ENCODE measurements at regions not wholly inside any gene's neighbourhood (a gene's known extent, or its start where the extent isn't known, plus 50 kb on each side); places are given as distances from the start of the nearest gene placed in this dataset.

- no peak overlapping the region for H3K4me2 ChIP-seq (ENCODE audit: insufficient read depth, low read length)
- no peak for DNase-seq
- no peak overlapping the region for H2AFZ ChIP-seq (ENCODE audit: low read depth, low read length)
- H4K20me1 ChIP-seq (ENCODE audit: insufficient read depth, low read length) = no peaks in the 10 kb centered on the region
- H3K9ac ChIP-seq (ENCODE audit: low read depth, low read length) = no peak overlapping the region
- no peaks in the 10 kb centered on the region for H3K79me2 ChIP-seq (ENCODE audit: insufficient read depth, low read length)
- no peaks in the 10 kb centered on the region for H3K36me3 ChIP-seq (ENCODE audit: insufficient read depth, low read length)
- no peak for ATAC-seq (ENCODE audit: insufficient read depth, low read depth)
- no peaks in the 10 kb centered on the region for H3K9me3 ChIP-seq (ENCODE audit: insufficient read depth, low read length, severe bottlenecking)
- no peaks in the 10 kb centered on the region for H3K4me1 ChIP-seq (ENCODE audit: insufficient read depth, low read length)
- no peak overlapping the region for H3K27ac ChIP-seq (ENCODE audit: low read length)
- peaks cover 15% of the 10 kb centered on the region for H3K27me3 ChIP-seq (ENCODE audit: insufficient read depth, low read length, poor library complexity)
- no peak overlapping the region for H3K4me3 ChIP-seq (ENCODE audit: low read depth in 1 of 2, low read length in 2 of 2)
- TF ChIP-seq EZH2 (IDR thresholded peaks at IDR 0.05; ENCODE audit: borderline replicate concordance, low read depth, low read length, severe bottlenecking) (no peak), CTCF (IDR thresholded peaks at IDR 0.05; ENCODE audit: borderline replicate concordance, extremely low read depth, low read length, poor library complexity, severe bottlenecking) (no peak)
These were observed 223.5 kb upstream of the BLID start for GRCh38 chr11:122339436-122340060.

GRCh38 chr11:122337704-122338103 lies 221.7 kb upstream of the BLID start:
- no peak for DNase-seq
- Histone ChIP-seq H3K27me3 (ENCODE audit: insufficient read depth, low read length, poor library complexity) (peaks cover 22% of the 10 kb centered on the region), H2AFZ (ENCODE audit: low read depth, low read length) (no peak overlapping the region), H3K27ac (ENCODE audit: low read length) (no peak overlapping the region), H3K4me3 (ENCODE audit: low read depth in 1 of 2, low read length in 2 of 2) (no peak overlapping the region), H3K79me2 (ENCODE audit: insufficient read depth, low read length) (no peaks in the 10 kb centered on the region), H3K36me3 (ENCODE audit: insufficient read depth, low read length) (no peaks in the 10 kb centered on the region), H3K9me3 (ENCODE audit: insufficient read depth, low read length, severe bottlenecking) (no peaks in the 10 kb centered on the region), H4K20me1 (ENCODE audit: insufficient read depth, low read length) (no peaks in the 10 kb centered on the region), H3K4me1 (ENCODE audit: insufficient read depth, low read length) (no peaks in the 10 kb centered on the region), H3K4me2 (ENCODE audit: insufficient read depth, low read length) (no peak overlapping the region), H3K9ac (ENCODE audit: low read depth, low read length) (no peak overlapping the region)
- no peak for TF ChIP-seq CTCF (IDR thresholded peaks at IDR 0.05; ENCODE audit: borderline replicate concordance, extremely low read depth, low read length, poor library complexity, severe bottlenecking)
- no peak for ATAC-seq (ENCODE audit: insufficient read depth, low read depth)

- ATAC-seq (ENCODE audit: insufficient read depth, low read depth) (no peak), DNase-seq (no peak)
- Histone ChIP-seq H3K9me3 (ENCODE audit: insufficient read depth, low read length, severe bottlenecking) (no peaks in the 10 kb centered on the region), H3K4me2 (ENCODE audit: insufficient read depth, low read length) (no peak overlapping the region), H4K20me1 (ENCODE audit: insufficient read depth, low read length) (no peaks in the 10 kb centered on the region), H3K4me3 (ENCODE audit: low read depth in 1 of 2, low read length in 2 of 2) (no peak overlapping the region), H3K36me3 (ENCODE audit: insufficient read depth, low read length) (no peaks in the 10 kb centered on the region), H3K27me3 (ENCODE audit: insufficient read depth, low read length, poor library complexity) (peaks cover 22% of the 10 kb centered on the region), H3K79me2 (ENCODE audit: insufficient read depth, low read length) (no peaks in the 10 kb centered on the region), H2AFZ (ENCODE audit: low read depth, low read length) (no peak overlapping the region), H3K27ac (ENCODE audit: low read length) (no peak overlapping the region), H3K4me1 (ENCODE audit: insufficient read depth, low read length) (no peaks in the 10 kb centered on the region), H3K9ac (ENCODE audit: low read depth, low read length) (no peak overlapping the region)
- TF ChIP-seq CTCF (IDR thresholded peaks at IDR 0.05; ENCODE audit: borderline replicate concordance, extremely low read depth, low read length, poor library complexity, severe bottlenecking) = no peak
- TF ChIP-seq EZH2 (IDR thresholded peaks at IDR 0.05; ENCODE audit: borderline replicate concordance, low read depth, low read length, severe bottlenecking) = no peak
These were observed 221.2 kb upstream of the BLID start for GRCh38 chr11:122337241-122337640.

GRCh38 chr11:122336706-122337105 lies 220.7 kb upstream of the BLID start:
- Histone ChIP-seq H2AFZ (ENCODE audit: low read depth, low read length) (no peak overlapping the region), H3K4me3 (ENCODE audit: low read depth in 1 of 2, low read length in 2 of 2) (no peak overlapping the region), H3K27ac (ENCODE audit: low read length) (no peak overlapping the region), H3K9me3 (ENCODE audit: insufficient read depth, low read length, severe bottlenecking) (no peaks in the 10 kb centered on the region), H4K20me1 (ENCODE audit: insufficient read depth, low read length) (no peaks in the 10 kb centered on the region), H3K4me2 (ENCODE audit: insufficient read depth, low read length) (no peak overlapping the region), H3K27me3 (ENCODE audit: insufficient read depth, low read length, poor library complexity) (peaks cover 22% of the 10 kb centered on the region), H3K9ac (ENCODE audit: low read depth, low read length) (no peak overlapping the region), H3K79me2 (ENCODE audit: insufficient read depth, low read length) (no peaks in the 10 kb centered on the region), H3K4me1 (ENCODE audit: insufficient read depth, low read length) (no peaks in the 10 kb centered on the region), H3K36me3 (ENCODE audit: insufficient read depth, low read length) (no peaks in the 10 kb centered on the region)
- TF ChIP-seq EZH2 (IDR thresholded peaks at IDR 0.05; ENCODE audit: borderline replicate concordance, low read depth, low read length, severe bottlenecking) (no peak), CTCF (IDR thresholded peaks at IDR 0.05; ENCODE audit: borderline replicate concordance, extremely low read depth, low read length, poor library complexity, severe bottlenecking) (no peak)
- ATAC-seq (ENCODE audit: insufficient read depth, low read depth) (no peak), DNase-seq (no peak)
